ENCODE measurements at regions not wholly inside any gene's neighbourhood (a gene's known extent, or its start where the extent isn't known, plus 50 kb on each side); places are given as distances from the start of the nearest gene placed in this dataset.

- Histone ChIP-seq H3K4me2 (ENCODE audit: insufficient read depth, insufficient read length, low read length) (no peak overlapping the region), H3K4ac (ENCODE audit: low read depth, low read length) (no peak overlapping the region), H3K9me3 (ENCODE audit: control insufficient read depth, low read depth, low read length) (no peaks in the 10 kb centered on the region), H3K4me1 (ENCODE audit: insufficient read depth, low read length) (no peaks in the 10 kb centered on the region), H3K27me3 (ENCODE audit: insufficient read depth, low read length) (no peaks in the 10 kb centered on the region), H2BK5ac (ENCODE audit: insufficient read length, low read length) (no peak overlapping the region), H4K8ac (replicated peaks; ENCODE audit: insufficient read length, low read depth, low read length) (no peak overlapping the region), H3K9ac (ENCODE audit: extremely low read depth, insufficient read length, low read length) (no peak overlapping the region), H3K18ac (ENCODE audit: insufficient read length, low read depth, low read length) (no peak overlapping the region), H3K23ac (ENCODE audit: insufficient read length, low read depth, low read length) (no peak overlapping the region), H2BK20ac (ENCODE audit: low read depth, low read length, poor library complexity, severe bottlenecking) (no peak overlapping the region), H4K20me1 (ENCODE audit: control insufficient read depth, insufficient read depth, insufficient read length) (no peaks in the 10 kb centered on the region), H4K5ac (ENCODE audit: insufficient read length, low read depth, low read length) (no peak overlapping the region), H2AFZ (ENCODE audit: low read length) (no peak overlapping the region), H3K79me2 (ENCODE audit: insufficient read depth, low read length) (no peaks in the 10 kb centered on the region), H3K79me1 (ENCODE audit: insufficient read depth, low read depth, low read length, poor library complexity, severe bottlenecking) (no peaks in the 10 kb centered on the region), H2BK120ac (ENCODE audit: low read depth, low read length, poor library complexity, severe bottlenecking) (no peak overlapping the region), H3T11ph (ENCODE audit: low read length) (no peak overlapping the region), H4K91ac (ENCODE audit: insufficient read length, low read depth, low read length) (no peak overlapping the region), H3K14ac (ENCODE audit: insufficient read depth, low read length) (no peak overlapping the region), H2BK15ac (ENCODE audit: low read depth, low read length) (no peak overlapping the region), H3K56ac (ENCODE audit: insufficient read length, low read depth, low read length) (no peak overlapping the region), H2AK5ac (ENCODE audit: insufficient read length, low read length) (no peak overlapping the region), H3K23me2 (ENCODE audit: insufficient read length, low read depth, low read length, poor library complexity, severe bottlenecking) (no peaks in the 10 kb centered on the region), H3K27ac (ENCODE audit: insufficient read length, low read depth, low read length) (no peak overlapping the region), H2BK12ac (ENCODE audit: insufficient read length, low read depth, low read length) (no peak overlapping the region)
- no CpG with 5 or more reads among the region's 3 CpGs for WGBS (ENCODE audit: extremely low coverage, insufficient read length, low lambda C conversion rate)
- no peak overlapping the region for H3K4me3 Mint-ChIP-seq
- H3K27ac Mint-ChIP-seq = no peak overlapping the region
- H3K9me3 Mint-ChIP-seq = no peaks in the 10 kb centered on the region
- no peak for DNase-seq
- no peaks in the 10 kb centered on the region for H3K4me1 Mint-ChIP-seq
- no peaks in the 10 kb centered on the region; a peak in 1 of 7 replicates for H3K36me3 Mint-ChIP-seq (ENCODE audit: insufficient read depth in 1 of 3, low read depth in 3 of 3)
- no peak for TF ChIP-seq CTCF (conservative IDR thresholded peaks at IDR 0.05)
- no peaks in the 10 kb centered on the region for H3K27me3 Mint-ChIP-seq (ENCODE audit: low read depth)
Observed at GRCh38 chr9:18371621-18372020, 102.3 kb upstream of the ADAMTSL1 start.
